ENCODE measurements at regions not wholly inside any gene's neighbourhood (a gene's known extent, or its start where the extent isn't known, plus 50 kb on each side); places are given as distances from the start of the nearest gene placed in this dataset.

DNA sequence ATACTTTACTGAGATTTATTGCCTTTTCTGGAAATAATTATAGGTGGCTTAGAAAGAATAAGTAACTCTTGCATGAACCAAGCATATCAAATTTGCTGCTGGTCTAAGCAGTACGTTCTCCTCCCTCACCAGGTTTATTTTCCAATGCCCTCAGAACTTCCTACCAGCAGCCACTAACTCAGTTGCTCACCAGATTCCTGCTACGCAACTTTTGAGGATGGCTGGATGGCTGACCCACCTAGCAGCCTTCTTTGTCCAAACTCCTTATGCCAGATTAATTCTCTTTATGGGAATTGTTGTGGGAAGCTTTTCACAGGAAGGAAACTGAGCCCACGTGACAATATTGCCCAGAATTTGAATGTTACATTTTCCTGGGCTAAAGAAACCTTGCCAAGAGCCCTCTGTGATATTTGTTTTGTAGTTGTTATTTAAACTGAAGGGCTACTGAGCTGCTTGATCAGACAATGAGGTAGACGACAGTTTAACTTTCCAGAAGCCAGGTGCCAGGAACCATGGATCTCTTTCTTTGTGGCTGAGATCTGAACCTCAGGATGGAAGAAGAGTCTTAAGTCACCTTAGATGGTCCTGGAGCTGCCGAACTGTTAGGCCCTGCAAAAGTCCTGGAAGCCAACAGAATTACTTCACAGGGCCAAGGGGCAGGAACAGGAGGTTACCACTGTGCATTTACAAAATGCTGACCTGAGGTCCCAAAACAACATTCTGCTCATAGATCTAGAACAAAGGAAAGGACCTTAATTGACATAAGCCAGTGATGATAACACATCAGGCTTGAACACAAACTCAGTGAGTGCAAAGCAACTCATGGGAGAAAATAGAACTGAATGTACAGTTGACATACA is 85.5 kb upstream of the ATP1A1 start:
- H3K36me3 ChIP-seq, result no peaks in the 10 kb centered on the region
- H3K4me1 ChIP-seq, result peaks cover 0 to 11% (median 4%) of the 10 kb centered on the region in 4 donors
- no peak overlapping the region for H3K27ac ChIP-seq
- no peak for ATAC-seq (ENCODE audit: low FRiP score in 2 of 2)
- TF ChIP-seq, protein P1, sequence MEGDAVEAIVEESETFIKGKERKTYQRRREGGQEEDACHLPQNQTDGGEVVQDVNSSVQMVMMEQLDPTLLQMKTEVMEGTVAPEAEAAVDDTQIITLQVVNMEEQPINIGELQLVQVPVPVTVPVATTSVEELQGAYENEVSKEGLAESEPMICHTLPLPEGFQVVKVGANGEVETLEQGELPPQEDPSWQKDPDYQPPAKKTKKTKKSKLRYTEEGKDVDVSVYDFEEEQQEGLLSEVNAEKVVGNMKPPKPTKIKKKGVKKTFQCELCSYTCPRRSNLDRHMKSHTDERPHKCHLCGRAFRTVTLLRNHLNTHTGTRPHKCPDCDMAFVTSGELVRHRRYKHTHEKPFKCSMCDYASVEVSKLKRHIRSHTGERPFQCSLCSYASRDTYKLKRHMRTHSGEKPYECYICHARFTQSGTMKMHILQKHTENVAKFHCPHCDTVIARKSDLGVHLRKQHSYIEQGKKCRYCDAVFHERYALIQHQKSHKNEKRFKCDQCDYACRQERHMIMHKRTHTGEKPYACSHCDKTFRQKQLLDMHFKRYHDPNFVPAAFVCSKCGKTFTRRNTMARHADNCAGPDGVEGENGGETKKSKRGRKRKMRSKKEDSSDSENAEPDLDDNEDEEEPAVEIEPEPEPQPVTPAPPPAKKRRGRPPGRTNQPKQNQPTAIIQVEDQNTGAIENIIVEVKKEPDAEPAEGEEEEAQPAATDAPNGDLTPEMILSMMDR (IDR thresholded peaks at IDR 0.05), result no peak
- TF ChIP-seq EP300 (IDR thresholded peaks at IDR 0.05) (no peak), POLR2A (IDR thresholded peaks at IDR 0.05) (no peak), POLR2AphosphoS5 (IDR thresholded peaks at IDR 0.05) (no peak)
- 64 to 74% methylated on average over 4 to 5 of the region's 5 CpGs for WGBS, 2 donors
- no peaks in the 10 kb centered on the region for H3K27me3 ChIP-seq
- H3K4me3 ChIP-seq, result no peak overlapping the region
- H3K9me3 ChIP-seq, result no peaks in the 10 kb centered on the region
- DNase-seq, result no peak

DNA sequence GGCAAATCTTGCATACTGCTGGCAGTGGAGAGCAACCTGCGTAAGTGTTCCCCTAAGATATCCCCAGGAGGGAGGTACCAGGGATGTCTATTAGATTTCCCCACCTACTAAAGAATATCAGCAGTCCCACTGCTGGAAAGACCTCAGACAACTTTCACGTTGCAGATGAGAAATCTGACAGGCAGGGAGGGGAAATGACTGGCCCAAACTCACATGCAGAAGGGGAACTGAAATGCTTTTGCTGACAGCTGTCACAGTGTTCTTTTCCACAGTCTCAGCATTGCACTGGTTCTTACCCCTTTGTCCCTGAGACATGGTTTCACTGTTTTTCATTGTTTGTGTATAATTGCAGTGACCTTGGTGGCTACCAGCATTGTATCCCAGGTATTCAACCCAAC is 84.8 kb upstream of the ATP1A1 start:
- Histone ChIP-seq H3K4me3 (no peak overlapping the region), H3K9me3 (no peaks in the 10 kb centered on the region), H3K27ac (no peak overlapping the region), H3K27me3 (no peaks in the 10 kb centered on the region), H3K4me1 (peaks cover 0 to 11% (median 6%) of the 10 kb centered on the region in 4 donors), H3K36me3 (no peaks in the 10 kb centered on the region)
- TF ChIP-seq, protein P1 (IDR thresholded peaks at IDR 0.05), result no peak
- TF ChIP-seq POLR2AphosphoS5 (IDR thresholded peaks at IDR 0.05) (no peak), EP300 (IDR thresholded peaks at IDR 0.05) (no peak), POLR2A (IDR thresholded peaks at IDR 0.05) (no peak)
- DNase-seq (no peak), ATAC-seq (ENCODE audit: low FRiP score in 2 of 2) (no peak)
- 68 to 78% methylated on average over 2 of the region's 2 CpGs for WGBS, 2 donors

DNA sequence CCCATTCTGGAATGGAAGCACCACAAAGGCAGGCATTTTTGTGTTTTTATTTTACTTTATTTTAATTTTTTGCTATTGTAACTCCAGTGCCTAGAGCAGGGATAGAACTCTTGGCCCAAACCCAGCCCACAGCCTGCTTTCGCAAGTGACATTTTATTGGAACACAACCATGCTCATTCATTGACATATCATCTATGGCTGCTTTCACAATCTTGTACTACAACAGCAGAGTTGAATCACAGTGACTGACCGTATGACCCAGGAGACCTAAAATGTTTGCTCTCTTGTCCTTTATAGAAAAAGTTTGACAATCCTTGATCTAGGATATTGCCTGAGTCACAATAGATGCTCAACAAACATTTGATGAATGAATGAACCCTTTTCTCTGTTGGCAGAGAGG is 83.9 kb upstream of the ATP1A1 start:
- no peak overlapping the region for H3K27ac ChIP-seq
- DNase-seq, result no peak
- WGBS, 2 donors, result 82 to 85% methylated on average over 2 of the region's 2 CpGs

DNA sequence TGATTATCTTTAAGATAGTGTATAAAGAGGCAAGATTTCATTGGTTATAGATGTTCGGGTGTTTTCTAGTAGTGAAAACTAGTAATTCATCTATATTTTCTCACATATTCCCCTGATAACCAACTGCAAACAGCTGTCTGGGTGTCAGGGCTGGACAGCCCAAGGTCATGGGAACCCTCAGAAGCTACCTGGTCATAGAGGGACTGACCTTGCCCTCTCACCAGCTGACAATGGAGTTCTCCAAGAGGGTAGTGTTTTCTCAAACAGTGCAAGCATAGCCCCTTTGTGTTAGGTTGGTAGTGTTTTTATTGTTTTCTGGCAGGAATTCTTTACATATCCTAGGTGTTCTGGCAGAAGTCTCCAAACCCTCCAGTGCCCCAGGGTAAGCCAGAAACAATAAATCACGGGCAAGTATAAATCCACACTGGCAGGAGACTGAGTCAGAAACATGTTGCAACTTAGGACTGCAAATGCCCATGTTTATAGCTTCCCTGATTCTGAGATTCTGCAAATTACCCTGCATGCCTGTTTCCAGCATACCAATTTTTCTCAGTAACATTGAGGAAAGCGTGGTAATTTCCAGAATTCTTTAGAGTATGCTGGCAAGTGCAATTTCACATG is 82.8 kb upstream of the ATP1A1 start:
- Histone ChIP-seq H3K27me3 (no peaks in the 10 kb centered on the region), H3K36me3 (no peaks in the 10 kb centered on the region), H3K4me3 (no peak overlapping the region), H3K9me3 (no peaks in the 10 kb centered on the region), H3K4me1 (peaks cover 0 to 11% (median 7%) of the 10 kb centered on the region in 4 donors), H3K27ac (no peak overlapping the region)
- TF ChIP-seq, protein P1 (IDR thresholded peaks at IDR 0.05), result no peak
- no peak for TF ChIP-seq POLR2A (IDR thresholded peaks at IDR 0.05)
- TF ChIP-seq EP300 (IDR thresholded peaks at IDR 0.05), result no peak
- no peak for TF ChIP-seq POLR2AphosphoS5 (IDR thresholded peaks at IDR 0.05)
- WGBS, 2 donors, result 75 to 82% methylated on average over 3 of the region's 3 CpGs
- DNase-seq (no peak), ATAC-seq (ENCODE audit: low FRiP score in 2 of 2) (no peak)

More for the DNA sequence above, 83.9 kb upstream of the ATP1A1 start:
- Histone ChIP-seq H3K9me3 (no peaks in the 10 kb centered on the region), H3K4me1 (peaks cover 0 to 11% (median 7%) of the 10 kb centered on the region in 4 donors), H3K27me3 (no peaks in the 10 kb centered on the region), H3K36me3 (no peaks in the 10 kb centered on the region), H3K4me3 (no peak overlapping the region)
- no peak for ATAC-seq (ENCODE audit: low FRiP score in 2 of 2)
- TF ChIP-seq, protein P1 (IDR thresholded peaks at IDR 0.05), result no peak
- no peak for TF ChIP-seq POLR2A (IDR thresholded peaks at IDR 0.05)
- TF ChIP-seq EP300 (IDR thresholded peaks at IDR 0.05), result no peak
- no peak for TF ChIP-seq POLR2AphosphoS5 (IDR thresholded peaks at IDR 0.05)
